Central memory CD4-positive, alpha-beta T cell (primary cell): ENCODE measurements at regions not wholly inside any gene's neighbourhood (a gene's known extent, or its start where the extent isn't known, plus 50 kb on each side); places are given as distances from the start of the nearest gene placed in this dataset.
"Not testable (repeated sequence)": the region's sequence is repeated elsewhere in the genome, so short reads cannot be mapped to it uniquely, and the experiment has no call there.

Experiments
- DNase-seq: peaks from one replicate; pipeline ENCODE4 v3.0.0; 2022

DNA sequence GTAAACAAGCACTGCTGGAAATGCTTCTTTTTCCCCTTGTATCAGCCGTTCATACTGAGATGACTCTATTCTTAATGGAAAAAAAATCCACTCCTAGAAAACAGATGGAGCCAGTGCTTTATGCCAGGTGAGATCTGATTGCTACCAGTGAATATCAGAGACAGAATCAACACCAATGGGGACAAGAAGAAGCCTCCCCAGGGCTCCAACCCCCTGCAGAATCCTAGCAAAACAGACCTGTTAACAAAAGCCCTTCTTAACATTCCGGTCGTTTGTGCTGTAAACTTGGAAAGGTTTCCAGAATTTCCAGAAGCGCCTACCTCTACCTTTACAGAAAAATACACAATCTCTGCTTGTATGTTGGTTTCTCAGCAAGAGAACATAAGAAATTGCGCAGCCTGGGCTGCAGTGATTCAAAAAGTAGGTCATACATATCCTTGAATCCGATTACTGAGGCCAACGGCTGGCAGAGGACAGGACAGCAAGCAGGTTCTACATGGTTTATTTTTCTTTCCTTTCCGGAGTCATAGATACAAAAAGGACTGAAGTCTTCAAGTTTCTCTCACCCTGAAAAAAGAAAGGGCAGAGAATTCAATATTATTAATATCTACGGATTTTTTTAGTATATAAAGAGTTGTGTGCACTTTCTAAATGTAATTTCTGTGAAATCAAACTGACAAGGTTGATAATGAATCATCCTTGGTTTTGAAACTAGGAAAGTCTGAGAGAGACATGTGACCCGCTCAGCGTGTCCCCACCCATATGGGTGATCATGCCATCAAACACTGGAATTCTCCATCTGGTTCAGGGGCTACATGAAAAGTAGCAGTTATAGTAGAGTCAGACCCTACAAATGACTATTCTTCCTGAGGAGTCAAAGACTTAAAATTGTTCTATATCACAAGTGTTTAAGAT, 266.7 kb upstream of the MGAT5 start:
- DNase-seq, result no peak

GRCh38 chr2:133988316-133988891, 265.5 kb upstream of the MGAT5 start:
- no peak for DNase-seq

DNA sequence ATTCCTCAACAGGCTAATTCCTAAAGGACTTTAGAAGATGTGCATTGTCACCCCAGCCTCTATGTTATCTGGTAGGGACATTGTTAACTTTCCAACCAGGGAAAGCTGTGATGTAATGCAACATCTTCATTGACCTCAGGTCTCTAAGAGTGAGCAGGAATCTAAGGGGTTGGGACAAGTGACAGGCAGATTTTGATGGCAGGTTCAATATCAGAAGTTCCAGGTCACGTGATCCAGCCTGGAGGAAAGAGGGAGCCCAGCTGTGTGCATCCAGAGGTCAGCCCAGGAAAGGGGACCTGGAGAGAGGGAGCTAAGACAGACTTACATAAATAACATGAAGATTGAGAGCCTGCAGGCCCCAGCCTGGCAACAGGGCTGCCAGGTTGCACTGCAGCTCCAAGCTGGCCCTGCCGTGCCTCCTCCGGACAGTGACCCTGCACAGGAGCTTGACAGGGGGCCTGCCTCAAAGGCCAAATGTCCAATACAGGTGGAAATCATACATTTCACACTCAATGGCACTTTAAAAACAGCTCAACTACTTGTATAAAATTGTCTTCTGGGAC, 262.2 kb upstream of the MGAT5 start:
- DNase-seq, result no peak

DNA sequence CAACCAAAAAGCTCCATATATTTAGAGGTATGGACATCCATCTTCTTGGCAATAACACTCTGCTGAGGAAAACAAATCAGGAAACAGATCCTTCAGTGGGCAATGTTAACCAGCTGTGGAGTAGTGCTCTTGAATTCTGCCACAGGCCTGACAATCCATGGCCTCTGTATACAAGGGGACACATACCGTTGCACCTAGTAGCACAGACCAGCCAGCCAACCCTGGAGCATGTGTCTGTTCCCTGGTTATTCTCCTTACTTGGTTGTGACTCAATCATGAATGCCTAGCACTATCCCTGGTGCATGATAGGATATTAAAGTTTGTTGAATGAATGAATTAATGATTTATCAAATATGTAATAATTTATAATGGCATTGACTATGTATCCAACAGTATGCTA, 261.4 kb upstream of the MGAT5 start:
- no peak for DNase-seq

DNA sequence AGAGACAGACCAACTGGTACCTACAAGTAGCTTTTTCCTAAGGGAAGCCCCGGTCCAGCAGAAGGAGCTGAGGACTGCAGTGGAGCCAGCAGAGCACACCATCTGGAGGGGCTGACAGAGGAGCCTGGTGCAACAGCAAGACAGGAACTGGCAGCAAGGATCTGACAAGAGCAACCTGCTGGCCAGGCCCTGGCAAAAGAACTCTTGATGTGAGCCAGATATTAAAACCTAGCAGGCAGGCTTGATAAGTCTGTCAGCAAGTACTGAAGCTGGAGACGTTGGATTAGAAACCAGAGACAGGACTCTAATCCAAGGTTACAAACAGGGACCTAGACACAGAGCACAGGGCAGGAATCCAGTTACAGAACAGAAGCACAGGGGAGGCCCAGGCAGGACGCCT, 260.7 kb upstream of the MGAT5 start:
- no peak for DNase-seq

DNA sequence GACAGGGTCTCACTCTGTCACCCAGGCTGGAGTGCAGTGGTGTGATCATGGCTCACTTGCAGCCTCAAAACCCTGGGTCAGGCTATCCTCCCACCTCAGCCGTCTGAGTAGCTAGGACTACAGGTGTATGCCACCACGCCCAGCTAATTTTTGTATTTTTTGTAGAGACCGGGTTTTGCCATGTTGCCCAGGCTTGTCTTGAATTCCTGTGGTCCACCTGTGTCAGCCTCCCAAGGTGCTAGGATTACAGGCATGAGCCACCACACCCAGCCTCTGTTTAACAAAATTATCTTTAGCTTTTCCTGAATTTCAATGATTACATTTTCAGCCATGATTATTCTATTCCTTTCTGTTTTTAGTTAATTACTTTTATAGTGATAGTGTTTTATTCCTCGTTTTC, 255.1 kb upstream of the MGAT5 start:
- DNase-seq, result not testable (repeated sequence)

DNA sequence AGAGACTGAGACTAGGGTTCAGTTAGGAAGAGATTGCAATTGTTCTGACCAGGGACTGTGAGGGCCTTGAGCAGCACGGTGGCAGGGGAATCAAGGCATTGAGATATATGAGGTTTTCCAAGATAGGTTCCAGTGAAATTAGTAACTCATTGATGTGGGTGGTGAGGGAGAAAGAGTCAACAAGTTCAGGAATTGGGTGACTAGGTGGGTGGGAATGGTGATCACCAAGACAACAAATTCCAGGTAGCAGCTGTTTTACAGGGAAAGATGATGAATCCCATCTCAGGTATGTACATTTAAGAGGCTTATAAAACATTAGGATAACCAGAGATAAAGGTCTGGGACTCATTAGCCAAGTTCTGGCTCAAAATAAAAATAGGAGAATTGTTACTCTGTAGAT, 251.5 kb upstream of the MGAT5 start:
- DNase-seq, result no peak

- DNase-seq, result no peak
Observed at GRCh38 chr2:134002921-134003320, 251.0 kb upstream of the MGAT5 start.

GRCh38 chr2:134004467-134004866, 249.4 kb upstream of the MGAT5 start:
- DNase-seq, result no peak

GRCh38 chr2:134008837-134009236, 245.0 kb upstream of the MGAT5 start:
- no peak for DNase-seq

- DNase-seq, result no peak
Observed at GRCh38 chr2:134009440-134009839, 244.4 kb upstream of the MGAT5 start.

GRCh38 chr2:134009906-134010305, 244.0 kb upstream of the MGAT5 start:
- not testable (repeated sequence) for DNase-seq

GRCh38 chr2:134011936-134012586, 241.8 kb upstream of the MGAT5 start:
- DNase-seq, result no peak

DNA sequence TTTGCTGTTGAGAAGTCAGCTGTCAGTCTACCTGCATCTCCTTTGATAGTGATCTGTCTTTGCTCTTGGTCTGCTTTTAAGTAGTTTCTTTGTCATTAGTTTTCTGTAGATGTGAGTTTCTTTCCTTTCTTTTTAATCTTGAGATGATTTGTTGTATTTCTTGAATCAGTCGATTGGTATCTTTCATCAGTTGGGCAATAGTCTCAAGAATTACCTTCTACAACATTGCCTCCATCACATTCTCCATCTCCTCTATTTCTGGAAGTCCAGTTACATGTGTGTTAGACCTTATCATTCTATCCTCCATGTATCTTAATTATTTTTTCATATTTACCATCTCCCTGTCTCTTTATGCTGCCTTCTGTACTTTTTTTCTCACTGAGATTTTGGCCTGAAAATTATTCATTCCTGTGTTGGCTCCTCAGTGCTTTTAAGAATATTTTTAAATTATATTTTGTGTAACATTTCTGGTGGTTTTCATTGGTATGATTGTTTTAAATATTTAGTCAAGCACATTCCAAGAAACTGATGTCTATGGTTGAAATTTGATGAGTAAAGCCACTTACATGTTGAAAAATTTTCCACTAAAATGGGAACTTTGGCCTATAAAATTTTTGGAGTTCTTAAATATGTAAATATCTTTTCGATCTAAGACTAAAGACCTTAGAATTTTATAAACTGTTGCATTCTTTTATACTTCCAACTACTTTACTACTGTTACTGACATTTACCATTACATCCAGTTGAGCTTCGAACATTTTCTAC, 239.5 kb upstream of the MGAT5 start:
- no peak for DNase-seq

DNA sequence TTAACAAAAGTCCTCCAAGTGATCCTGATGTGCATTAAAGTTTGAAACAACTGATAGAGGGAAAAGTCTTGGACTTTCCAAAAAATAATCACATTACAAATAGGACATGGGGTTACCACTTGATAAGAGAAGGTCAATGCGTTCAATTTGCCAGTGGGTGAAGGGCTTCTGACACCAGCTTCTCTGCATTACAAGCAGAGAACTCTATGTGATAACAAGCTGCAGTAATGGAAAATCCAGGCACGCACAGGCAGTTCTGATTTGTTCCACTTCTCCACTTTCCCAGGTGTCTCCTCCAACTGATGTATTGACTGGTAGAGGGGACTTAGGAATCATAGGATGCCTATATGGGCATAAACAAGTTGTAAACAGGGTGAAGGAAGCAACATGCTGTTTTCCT, 234.0 kb upstream of the MGAT5 start:
- no peak for DNase-seq

DNA sequence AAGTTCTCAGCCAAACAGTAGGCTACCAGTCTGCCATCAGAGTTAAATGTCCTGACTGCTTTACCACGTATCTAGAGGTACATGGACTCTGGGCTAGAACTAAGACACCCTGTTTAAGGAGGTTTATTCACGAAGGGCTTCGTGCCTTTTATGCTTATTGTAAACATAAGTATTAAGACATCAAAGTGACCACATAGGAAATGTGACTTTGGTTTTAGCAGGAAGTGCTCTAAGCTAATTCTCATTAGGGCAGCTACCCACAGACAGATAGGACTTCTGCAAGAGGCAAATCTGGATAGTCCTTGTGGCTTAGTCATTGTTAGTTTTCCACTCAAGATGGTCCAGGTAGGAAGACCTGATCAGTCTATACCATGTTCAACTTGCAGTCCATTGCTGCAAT, 233.3 kb upstream of the MGAT5 start:
- peak; percentile 26 for DNase-seq

- no peak for DNase-seq
Observed at GRCh38 chr2:134021830-134022524, 231.9 kb upstream of the MGAT5 start.

GRCh38 chr2:134023854-134024253, 230.0 kb upstream of the MGAT5 start:
- no peak for DNase-seq

DNA sequence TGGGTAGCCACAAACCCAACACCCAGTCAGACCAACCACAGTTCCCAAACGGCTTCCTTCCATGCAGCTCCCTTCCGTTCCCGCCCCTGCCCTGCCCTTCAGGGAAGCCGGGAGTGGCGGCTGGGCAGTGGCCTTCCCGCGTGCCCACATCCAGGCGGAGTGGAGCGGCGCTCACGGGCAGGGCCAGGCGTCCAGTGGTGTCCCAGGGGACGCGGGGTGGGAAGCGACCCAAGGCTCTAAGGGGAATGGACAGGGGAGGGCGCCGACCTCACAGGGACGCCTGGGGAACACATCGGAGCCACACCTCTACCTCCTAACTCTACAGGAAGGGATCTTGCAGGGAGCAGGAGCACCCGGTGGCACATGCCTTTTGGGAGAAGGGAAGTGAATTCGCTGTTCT, 225.9 kb upstream of the MGAT5 start:
- DNase-seq, result no peak

GRCh38 chr2:134029418-134029817, 224.5 kb upstream of the MGAT5 start:
- DNase-seq, result no peak

DNA sequence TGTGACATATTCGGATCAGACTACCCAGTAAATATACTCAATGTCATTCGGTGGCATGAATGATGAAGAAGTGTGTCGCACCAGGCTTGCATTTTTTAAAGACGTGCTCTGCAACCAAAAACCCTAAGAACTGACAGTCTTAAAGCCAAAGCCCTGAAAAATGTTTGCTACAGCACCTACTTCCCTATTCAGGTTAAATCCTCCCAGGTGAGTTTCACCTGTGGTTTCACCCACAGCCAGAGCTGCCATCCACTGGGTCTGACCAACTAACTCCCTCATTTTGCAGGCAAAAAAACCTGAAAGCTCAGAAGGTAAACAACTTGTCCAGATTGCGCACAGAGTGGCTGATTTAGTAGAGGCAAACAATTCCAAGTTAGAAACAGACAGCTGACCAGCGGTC, 222.3 kb upstream of the MGAT5 start:
- no peak for DNase-seq
